LNCAP (cell line): ENCODE measurements at regions not wholly inside any gene's neighbourhood (a gene's known extent, or its start where the extent isn't known, plus 50 kb on each side); places are given as distances from the start of the nearest gene placed in this dataset.
A peak's percentile ranks its signal among the peaks of the same experiment; 100 is the strongest.

Experiments
- CTCF ChIP-seq: fragments of 450-650 bp; IDR thresholded peaks from 2 replicates; pipeline ENCODE4 v1.5.1; 2017; ENCODE audit warnings: mild to moderate bottlenecking

GRCh38 chr17:33947762-33948161, 307.3 kb upstream of the CCL2 start:
- no peak for TF ChIP-seq CTCF

GRCh38 chr17:33948309-33948708, 306.8 kb upstream of the CCL2 start:
- no peak for TF ChIP-seq CTCF

GRCh38 chr17:33949100-33949499, 306.0 kb upstream of the CCL2 start:
- TF ChIP-seq CTCF: 0 out of 2 replicates have a peak, but pooled peaks have one; percentile 23

GRCh38 chr17:33950061-33950460, 305.0 kb upstream of the CCL2 start:
- no peak for TF ChIP-seq CTCF

- TF ChIP-seq CTCF: no peak
Measured at GRCh38 chr17:33952425-33952824, 302.7 kb upstream of the CCL2 start.

GRCh38 chr17:33954597-33954996, 300.5 kb upstream of the CCL2 start:
- no peak for TF ChIP-seq CTCF

- TF ChIP-seq CTCF: no peak
Measured at GRCh38 chr17:33955461-33955860, 299.6 kb upstream of the CCL2 start.
